Mesenchymal stem cell (in vitro differentiated cells and primary cell): ENCODE measurements at regions not wholly inside any gene's neighbourhood (a gene's known extent, or its start where the extent isn't known, plus 50 kb on each side); places are given as distances from the start of the nearest gene placed in this dataset.

Experiments used
- DNase-seq: peaks from one replicate; pipeline ENCODE4 v3.0.0-alpha.2; 2013
- H2AFZ ChIP-seq: one replicate; pipeline ENCODE4 v1.6.1; 2013; ENCODE audit warnings: low read depth, mild to moderate bottlenecking, control low read depth, inconsistent platforms, low read length, moderate library complexity
- H2AK5ac ChIP-seq: 2 replicates; pipeline ENCODE4 v1.6.1; 2013; ENCODE audit warnings: low read length, moderate library complexity, mild to moderate bottlenecking, inconsistent platforms; ENCODE audit not compliant: severe bottlenecking
- H2BK120ac ChIP-seq: one replicate; pipeline ENCODE4 v1.6.1; 2013; ENCODE audit warnings: low read depth, mild to moderate bottlenecking, inconsistent platforms, low read length, moderate library complexity
- H2BK12ac ChIP-seq, 2 experiments: one replicate each; pipeline ENCODE4 v1.6.1; 2013; ENCODE audit warnings: inconsistent platforms in 2 of 2, low read length in 2 of 2, mild to moderate bottlenecking in 2 of 2, moderate library complexity in 2 of 2, control low read depth in 1 of 2
- H2BK15ac ChIP-seq: one replicate; pipeline ENCODE4 v1.6.1; 2013; ENCODE audit warnings: mild to moderate bottlenecking, low read depth, inconsistent platforms; ENCODE audit not compliant: poor library complexity, severe bottlenecking
- H2BK5ac ChIP-seq: 2 replicates; pipeline ENCODE4 v1.6.1; 2013; ENCODE audit warnings: low read depth, mild to moderate bottlenecking, low read length, control low read depth, inconsistent platforms; ENCODE audit not compliant: poor library complexity, severe bottlenecking
- H3K14ac ChIP-seq, 2 experiments: one replicate each; pipeline ENCODE4 v1.6.1; 2013; ENCODE audit warnings: inconsistent platforms in 2 of 2, low read length in 2 of 2, control low read depth in 1 of 2, mild to moderate bottlenecking in 1 of 2, moderate library complexity in 1 of 2
- H3K18ac ChIP-seq, 2 experiments: one replicate each; pipeline ENCODE4 v1.6.1; 2013; ENCODE audit warnings: inconsistent platforms in 2 of 2, low read length in 2 of 2, control low read depth in 1 of 2, low read depth in 1 of 2, mild to moderate bottlenecking in 1 of 2
- H3K23ac ChIP-seq, 2 experiments: one replicate each; pipeline ENCODE4 v1.6.1; 2013; ENCODE audit warnings: inconsistent platforms in 2 of 2, low read length in 2 of 2, mild to moderate bottlenecking in 2 of 2, moderate library complexity in 2 of 2, control low read depth in 1 of 2
- H3K27ac ChIP-seq: 2 replicates; pipeline ENCODE4 v1.5.1; 2013; ENCODE audit warnings: mild to moderate bottlenecking, moderate library complexity, low read length, control low read depth, inconsistent platforms; ENCODE audit not compliant: poor library complexity, severe bottlenecking
- H3K27me3 ChIP-seq, 2 experiments: 2 replicates each; pipeline versions ENCODE4 v1.6.1 to v1.7.0; 2013; ENCODE audit warnings: low read length in 2 of 2, mild to moderate bottlenecking in 2 of 2, moderate library complexity in 2 of 2, control low read depth in 1 of 2, inconsistent platforms in 1 of 2; ENCODE audit not compliant: control insufficient read depth in 1 of 2, insufficient read depth in 1 of 2
- H3K36me3 ChIP-seq, 2 experiments: 2 replicates each; pipeline versions ENCODE4 v1.6.1 to v1.7.0; 2013; ENCODE audit warnings: low read length in 2 of 2, control low read depth in 1 of 2, inconsistent platforms in 1 of 2, low read depth in 1 of 2, mild to moderate bottlenecking in 1 of 2; ENCODE audit not compliant: insufficient read depth in 2 of 2, control insufficient read depth in 1 of 2
- H3K4ac ChIP-seq, 2 experiments: one replicate each; pipeline ENCODE4 v1.6.1; 2013; ENCODE audit warnings: inconsistent platforms in 2 of 2, low read length in 2 of 2, mild to moderate bottlenecking in 2 of 2, moderate library complexity in 2 of 2, control low read depth in 1 of 2, low read depth in 1 of 2
- H3K4me1 ChIP-seq: 2 replicates; pipeline ENCODE4 v1.6.1; 2013; ENCODE audit warnings: low read depth, low read length, control low read depth; ENCODE audit not compliant: control insufficient read depth, insufficient read depth
- H3K4me2 ChIP-seq: 2 replicates; pipeline ENCODE4 v1.6.1; 2013; ENCODE audit warnings: low read length, mild to moderate bottlenecking, inconsistent platforms; ENCODE audit not compliant: poor library complexity, severe bottlenecking
- H3K4me3 ChIP-seq, 2 experiments: 2 replicates each; pipeline versions ENCODE4 v1.5.1 to v1.7.0; 2013; ENCODE audit warnings: low read length in 2 of 2, mild to moderate bottlenecking in 2 of 2, control low read depth in 1 of 2, low read depth in 1 of 2; ENCODE audit not compliant: insufficient read depth in 1 of 2
- H3K79me1 ChIP-seq: replicated peaks from 2 replicates; pipeline ENCODE4 v1.6.1; 2013; ENCODE audit warnings: mild to moderate bottlenecking, control low read depth, low read length, inconsistent platforms; ENCODE audit not compliant: poor library complexity, severe bottlenecking
- H3K9ac ChIP-seq: 2 replicates; pipeline ENCODE4 v1.7.0; 2013; ENCODE audit warnings: mild to moderate bottlenecking, low read length, moderate library complexity
- H3K9me3 ChIP-seq: 2 replicates; pipeline ENCODE4 v1.7.0; 2013; ENCODE audit warnings: mild to moderate bottlenecking, low read length; ENCODE audit not compliant: control insufficient read depth
- H4K8ac ChIP-seq: one replicate; pipeline ENCODE4 v1.6.1; 2013; ENCODE audit warnings: inconsistent platforms, mild to moderate bottlenecking, low read length, moderate library complexity
- H4K91ac ChIP-seq: one replicate; pipeline ENCODE4 v1.6.1; 2013; ENCODE audit warnings: mild to moderate bottlenecking, low read length, inconsistent platforms
- WGBS: methylation state at CpG from one replicate; pipeline ENCODE4 v1.1.7; 2013; ENCODE audit warnings: mixed read lengths; 5-methylcytosine and 5-hydroxymethylcytosine counted together

GRCh38 chr12:126752021-126752420, 1514.9 kb upstream of the TMEM132C start:
- H3K36me3 ChIP-seq: no peaks in the 10 kb centered on the region
- H2AFZ ChIP-seq: no peak overlapping the region
- H3K27me3 ChIP-seq: no peaks in the 10 kb centered on the region
- H2BK15ac ChIP-seq: no peak overlapping the region
- no peak overlapping the region for H2BK12ac ChIP-seq
- WGBS: 70% methylated on average over 4 of the region's 4 CpGs
- H3K4ac ChIP-seq: no peak overlapping the region
- no peak overlapping the region for H2AK5ac ChIP-seq
- no peak for DNase-seq
- H2BK120ac ChIP-seq: no peak overlapping the region
- H2BK5ac ChIP-seq: no peak overlapping the region
- no peaks in the 10 kb centered on the region for H3K9me3 ChIP-seq
- H3K4me3 ChIP-seq: no peak overlapping the region
- H3K4me2 ChIP-seq: no peak overlapping the region
- no peak overlapping the region for H3K27ac ChIP-seq
- no peaks in the 10 kb centered on the region for H3K4me1 ChIP-seq
- no peak overlapping the region for H4K91ac ChIP-seq
- H3K14ac ChIP-seq: no peak overlapping the region
- H4K8ac ChIP-seq: no peak overlapping the region
- no peak overlapping the region for H3K23ac ChIP-seq
- no peak overlapping the region for H3K18ac ChIP-seq
- no peak overlapping the region for H3K9ac ChIP-seq
- H3K79me1 ChIP-seq: no peaks in the 10 kb centered on the region

GRCh38 chr12:126757326-126757725, 1509.6 kb upstream of the TMEM132C start:
- no peak overlapping the region for H2AFZ ChIP-seq
- no peak overlapping the region for H2BK12ac ChIP-seq
- no peaks in the 10 kb centered on the region for H3K27me3 ChIP-seq
- H3K14ac ChIP-seq: no peak overlapping the region
- no peak overlapping the region for H2BK5ac ChIP-seq
- H3K4me3 ChIP-seq: no peak overlapping the region
- H3K27ac ChIP-seq: no peak overlapping the region
- no peaks in the 10 kb centered on the region for H3K79me1 ChIP-seq
- no peak overlapping the region for H3K18ac ChIP-seq
- WGBS: 75% methylated on average over 2 of the region's 2 CpGs
- H3K4ac ChIP-seq: no peak overlapping the region
- H3K4me1 ChIP-seq: no peaks in the 10 kb centered on the region
- no peak overlapping the region for H2BK120ac ChIP-seq
- no peaks in the 10 kb centered on the region for H3K36me3 ChIP-seq
- H2AK5ac ChIP-seq: no peak overlapping the region
- no peak overlapping the region for H3K23ac ChIP-seq
- H2BK15ac ChIP-seq: no peak overlapping the region
- no peak overlapping the region for H3K9ac ChIP-seq
- no peak overlapping the region for H4K91ac ChIP-seq
- no peak overlapping the region for H4K8ac ChIP-seq
- H3K4me2 ChIP-seq: no peak overlapping the region
- DNase-seq: no peak
- no peaks in the 10 kb centered on the region for H3K9me3 ChIP-seq

DNA sequence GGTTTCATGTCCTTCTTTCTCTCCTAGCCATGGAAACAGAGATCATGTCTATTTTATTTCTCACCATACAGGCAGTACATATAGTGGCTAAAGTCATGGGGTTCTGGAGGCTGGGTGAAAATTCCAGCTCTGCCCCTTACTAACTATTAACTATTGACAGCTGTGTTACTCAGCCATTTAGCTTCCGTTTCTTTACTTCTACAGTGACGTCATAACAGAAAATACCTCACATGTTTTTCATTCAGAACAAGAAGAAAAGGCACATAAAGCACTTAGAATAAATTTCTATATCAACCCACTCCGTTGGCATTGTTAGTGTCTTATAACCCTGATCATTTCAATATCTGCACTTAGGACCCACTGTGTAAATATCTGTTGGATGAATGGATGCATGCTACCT, 1506.9 kb upstream of the TMEM132C start:
- Histone ChIP-seq H3K36me3 (no peaks in the 10 kb centered on the region), H3K9ac (no peak overlapping the region), H2BK12ac (no peak overlapping the region), H3K4me3 (no peak overlapping the region), H4K91ac (no peak overlapping the region), H3K18ac (no peak overlapping the region), H4K8ac (no peak overlapping the region), H3K4ac (no peak overlapping the region), H3K27ac (no peak overlapping the region), H2BK5ac (no peak overlapping the region), H3K4me1 (no peaks in the 10 kb centered on the region), H3K14ac (no peak overlapping the region), H3K79me1 (no peaks in the 10 kb centered on the region), H3K27me3 (no peaks in the 10 kb centered on the region), H2BK120ac (no peak overlapping the region), H3K23ac (no peak overlapping the region), H2BK15ac (no peak overlapping the region), H2AK5ac (no peak overlapping the region), H2AFZ (no peak overlapping the region), H3K4me2 (no peak overlapping the region), H3K9me3 (peaks cover 24% of the 10 kb centered on the region)
- WGBS: 68% methylated on average over 2 of the region's 3 CpGs
- no peak for DNase-seq

DNA sequence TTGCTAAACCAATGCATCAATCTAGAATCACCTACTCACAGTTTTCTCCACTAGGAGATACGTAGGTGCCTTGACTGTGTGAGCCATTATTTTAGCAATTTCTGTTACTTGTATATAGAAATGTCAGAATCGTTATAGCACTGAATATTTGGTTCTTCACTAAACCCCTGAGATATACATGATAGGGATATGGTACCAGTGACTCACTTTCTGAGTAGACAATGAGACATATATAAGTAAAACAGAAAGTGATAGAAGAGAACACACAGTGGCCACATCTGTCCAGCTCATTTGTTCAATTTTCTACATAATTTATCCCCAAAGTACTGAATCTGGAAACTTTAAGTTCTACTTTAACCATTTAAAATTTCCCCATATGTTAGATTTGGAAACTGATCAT, 1505.5 kb upstream of the TMEM132C start:
- H3K27me3 ChIP-seq: no peaks in the 10 kb centered on the region
- no peak overlapping the region for H3K18ac ChIP-seq
- no peak overlapping the region for H3K14ac ChIP-seq
- H3K23ac ChIP-seq: no peak overlapping the region
- H2BK120ac ChIP-seq: no peak overlapping the region
- no peak overlapping the region for H2BK15ac ChIP-seq
- no peak overlapping the region for H3K4ac ChIP-seq
- H3K9ac ChIP-seq: no peak overlapping the region
- no peak overlapping the region for H2BK5ac ChIP-seq
- H3K4me3 ChIP-seq: no peak overlapping the region
- no peaks in the 10 kb centered on the region for H3K79me1 ChIP-seq
- H3K9me3 ChIP-seq: peaks cover 29% of the 10 kb centered on the region
- H4K8ac ChIP-seq: no peak overlapping the region
- no peak overlapping the region for H2BK12ac ChIP-seq
- H3K4me2 ChIP-seq: no peak overlapping the region
- H2AK5ac ChIP-seq: no peak overlapping the region
- H3K27ac ChIP-seq: no peak overlapping the region
- no peak overlapping the region for H2AFZ ChIP-seq
- H3K4me1 ChIP-seq: no peaks in the 10 kb centered on the region
- no peaks in the 10 kb centered on the region for H3K36me3 ChIP-seq
- no CpG with 5 or more reads among the region's 2 CpGs for WGBS
- DNase-seq: no peak
- no peak overlapping the region for H4K91ac ChIP-seq
